Right lobe of liver (tissue), 6 donors: ENCODE measurements at regions not wholly inside any gene's neighbourhood (a gene's known extent, or its start where the extent isn't known, plus 50 kb on each side); places are given as distances from the start of the nearest gene placed in this dataset.
"Not testable (repeated sequence)": the region's sequence is repeated elsewhere in the genome, so short reads cannot be mapped to it uniquely, and the experiment has no call there.

Experiments used
- ATAC-seq, 4 donors: fragments of 200-7000 bp; cut with Tn5 transposase; one replicate each; pipeline ENCODE4 v1.9.1; 2020; ENCODE audit warnings: mild to moderate bottlenecking in 4 of 4, moderate library complexity in 4 of 4
- DNase-seq, 3 donors: peaks; one replicate each; pipeline ENCODE4 v3.0.0-alpha.2; 2020
- H3K27ac ChIP-seq, 3 donors: fragments of 200-600 bp; one replicate each; pipeline ENCODE4 v1.8.0; 2022
- H3K27me3 ChIP-seq, 2 donors: fragments of 200-600 bp; one replicate each; pipeline ENCODE4 v1.8.0; 2022
- H3K36me3 ChIP-seq, 4 donors: fragments of 200-600 bp; sonication (generic) in 1 of 4; one replicate each; pipeline versions ENCODE4 v1.5.1 to v1.8.0; 2017 to 2022; ENCODE audit warnings: control low read depth in 1 of 4
- H3K4me1 ChIP-seq, 4 donors: fragments of 200-600 bp; sonication (generic) in 1 of 4; one replicate each; pipeline versions ENCODE4 v1.5.1 to v1.8.0; 2017 to 2022; ENCODE audit warnings: control low read depth in 1 of 4
- H3K4me3 ChIP-seq, 3 donors: fragments of 200-600 bp; one replicate each; pipeline ENCODE4 v1.8.0; 2022
- H3K9me3 ChIP-seq, 4 donors: fragments of 200-600 bp; sonication (generic) in 1 of 4; one replicate each; pipeline versions ENCODE4 v1.5.1 to v1.8.0; 2017 to 2022; ENCODE audit warnings: control low read depth in 1 of 4
- POLR2A ChIP-seq: fragments of 450-650 bp; IDR thresholded peaks from one replicate; pipeline ENCODE4 v1.6.1; 2017; ENCODE audit warnings: antibody characterized with exemption, mild to moderate bottlenecking
- WGBS: methylation state at CpG from one replicate; pipeline ENCODE4 v1.1.6; 2018; ENCODE audit warnings: low coverage, low lambda C conversion rate; ENCODE audit not compliant: insufficient coverage; ENCODE audit errors: missing lambda C conversion rate; 5-methylcytosine and 5-hydroxymethylcytosine counted together
- intact Hi-C, 2 donors: fragments of 100-400 bp; cut with DNase I; formaldehyde crosslinking; loops; one replicate each; pipeline versions ENCODE4 v1.11.2 to v1.14.1; 2022
- TF ChIP-seq, protein P1 (sequence below), 4 donors: fragments of 200-600 bp in 3 of 4; fragments of 450-650 bp in 1 of 4; IDR thresholded peaks; one replicate each; pipeline versions ENCODE4 v1.5.1 to v1.8.0; 2016 to 2022; ENCODE audit warnings: antibody characterized with exemption in 4 of 4, mild to moderate bottlenecking in 2 of 4
- donor health status: DM: no; HTN: yes; CAD: no.
- donor health status: DM: no; HTN: no; CAD: no.
- donor health status: DM: no; HTN: no; CAD: no.
- donor health status: DM: no; HTN: yes; CAD: no.
- donor health status: DM: no; HTN: yes; CAD: no.

GRCh38 chr3:137148917-137149316 lies 191.1 kb downstream of the IL20RB start:
- WGBS: 8% methylated on average over 2 of the region's 2 CpGs
- TF ChIP-seq, protein P1, sequence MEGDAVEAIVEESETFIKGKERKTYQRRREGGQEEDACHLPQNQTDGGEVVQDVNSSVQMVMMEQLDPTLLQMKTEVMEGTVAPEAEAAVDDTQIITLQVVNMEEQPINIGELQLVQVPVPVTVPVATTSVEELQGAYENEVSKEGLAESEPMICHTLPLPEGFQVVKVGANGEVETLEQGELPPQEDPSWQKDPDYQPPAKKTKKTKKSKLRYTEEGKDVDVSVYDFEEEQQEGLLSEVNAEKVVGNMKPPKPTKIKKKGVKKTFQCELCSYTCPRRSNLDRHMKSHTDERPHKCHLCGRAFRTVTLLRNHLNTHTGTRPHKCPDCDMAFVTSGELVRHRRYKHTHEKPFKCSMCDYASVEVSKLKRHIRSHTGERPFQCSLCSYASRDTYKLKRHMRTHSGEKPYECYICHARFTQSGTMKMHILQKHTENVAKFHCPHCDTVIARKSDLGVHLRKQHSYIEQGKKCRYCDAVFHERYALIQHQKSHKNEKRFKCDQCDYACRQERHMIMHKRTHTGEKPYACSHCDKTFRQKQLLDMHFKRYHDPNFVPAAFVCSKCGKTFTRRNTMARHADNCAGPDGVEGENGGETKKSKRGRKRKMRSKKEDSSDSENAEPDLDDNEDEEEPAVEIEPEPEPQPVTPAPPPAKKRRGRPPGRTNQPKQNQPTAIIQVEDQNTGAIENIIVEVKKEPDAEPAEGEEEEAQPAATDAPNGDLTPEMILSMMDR (IDR thresholded peaks at IDR 0.05): no peak
- TF ChIP-seq POLR2A: no peak
- no peak overlapping the region for H3K4me3 ChIP-seq
- H3K4me1 ChIP-seq: no peaks in the 10 kb centered on the region
- intact Hi-C loops: no loop called here
- H3K36me3 ChIP-seq: no peaks in the 10 kb centered on the region
- DNase-seq (no peak), ATAC-seq (no peak)
- H3K27me3 ChIP-seq: no peaks in the 10 kb centered on the region
- no peak overlapping the region for H3K27ac ChIP-seq
- no peaks in the 10 kb centered on the region for H3K9me3 ChIP-seq

- Histone ChIP-seq H3K4me1 (no peaks in the 10 kb centered on the region), H3K27me3 (no peaks in the 10 kb centered on the region), H3K9me3 (no peaks in the 10 kb centered on the region), H3K4me3 (no peak overlapping the region), H3K36me3 (no peaks in the 10 kb centered on the region), H3K27ac (no peak overlapping the region)
- DNase-seq: no peak
- TF ChIP-seq, protein P1 (IDR thresholded peaks at IDR 0.05): no peak
- TF ChIP-seq POLR2A: no peak
- WGBS: 62% methylated on average over 5 of the region's 5 CpGs
- intact Hi-C loops: no loop called here
- ATAC-seq: no peak
Measured at GRCh38 chr3:137150825-137151224, 193.0 kb downstream of the IL20RB start.

- H3K36me3 ChIP-seq, H3K4me3 ChIP-seq, H3K27ac ChIP-seq, H3K27me3 ChIP-seq, H3K9me3 ChIP-seq, ATAC-seq, intact Hi-C loops, DNase-seq, H3K4me1 ChIP-seq: not testable (repeated sequence)
- WGBS: 80% methylated on average over 5 of the region's 5 CpGs
Measured at GRCh38 chr3:137153046-137153445, 195.3 kb downstream of the IL20RB start.

DNA sequence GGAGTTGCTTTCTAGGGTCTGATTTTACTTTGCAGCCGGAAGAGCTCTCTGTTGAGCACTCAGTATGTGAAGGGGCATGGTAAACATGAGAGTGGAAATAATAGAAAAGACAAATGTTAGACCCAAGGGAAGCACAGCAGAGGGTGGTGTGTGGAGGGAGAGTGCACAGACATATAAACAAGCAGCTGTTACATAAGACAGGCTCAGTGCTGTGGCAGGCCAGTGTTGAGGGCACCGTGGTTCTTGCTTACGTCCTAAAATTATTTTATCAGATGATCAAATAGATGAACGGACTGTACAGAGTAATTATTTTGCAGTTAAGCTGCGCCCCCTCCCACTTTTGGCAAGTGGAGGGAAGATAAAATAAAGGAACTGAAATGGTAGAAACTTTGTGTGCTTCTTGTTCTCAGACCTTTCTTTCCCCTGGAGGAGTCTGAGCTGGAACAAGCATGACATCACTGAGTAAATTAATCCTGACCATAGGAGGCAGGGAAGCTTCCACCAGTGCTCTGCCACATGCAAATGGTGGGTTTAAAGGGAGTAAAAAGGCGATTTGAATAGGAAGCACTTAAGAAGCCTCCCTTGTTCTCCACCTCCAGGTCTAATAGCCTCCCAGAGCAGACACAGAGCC lies 205.6 kb downstream of the IL20RB start:
- 31% methylated on average over 6 of the region's 6 CpGs for WGBS
- no peaks in the 10 kb centered on the region for H3K36me3 ChIP-seq
- no peak for DNase-seq
- TF ChIP-seq, protein P1 (IDR thresholded peaks at IDR 0.05): no peak
- no peak for TF ChIP-seq POLR2A
- H3K9me3 ChIP-seq: no peaks in the 10 kb centered on the region
- ATAC-seq: peak in 2 of 4 donors; percentile 25 to 29
- H3K27ac ChIP-seq: no peak overlapping the region
- no peaks in the 10 kb centered on the region for H3K27me3 ChIP-seq
- intact Hi-C loops: no loop called here
- no peaks in the 10 kb centered on the region for H3K4me1 ChIP-seq
- H3K4me3 ChIP-seq: no peak overlapping the region

- TF ChIP-seq, protein P1 (IDR thresholded peaks at IDR 0.05): no peak
- no peak for TF ChIP-seq POLR2A
- no peaks in the 10 kb centered on the region for H3K4me1 ChIP-seq
- ATAC-seq (no peak), DNase-seq (no peak)
- no peak overlapping the region for H3K27ac ChIP-seq
- no peak overlapping the region for H3K4me3 ChIP-seq
- H3K9me3 ChIP-seq: no peaks in the 10 kb centered on the region
- intact Hi-C loops: no loop called here
- H3K36me3 ChIP-seq: no peaks in the 10 kb centered on the region
- H3K27me3 ChIP-seq: no peaks in the 10 kb centered on the region
Measured at GRCh38 chr3:137163958-137164357, 206.2 kb downstream of the IL20RB start.
